ENCODE measurements at regions not wholly inside any gene's neighbourhood (a gene's known extent, or its start where the extent isn't known, plus 50 kb on each side); places are given as distances from the start of the nearest gene placed in this dataset.

DNA sequence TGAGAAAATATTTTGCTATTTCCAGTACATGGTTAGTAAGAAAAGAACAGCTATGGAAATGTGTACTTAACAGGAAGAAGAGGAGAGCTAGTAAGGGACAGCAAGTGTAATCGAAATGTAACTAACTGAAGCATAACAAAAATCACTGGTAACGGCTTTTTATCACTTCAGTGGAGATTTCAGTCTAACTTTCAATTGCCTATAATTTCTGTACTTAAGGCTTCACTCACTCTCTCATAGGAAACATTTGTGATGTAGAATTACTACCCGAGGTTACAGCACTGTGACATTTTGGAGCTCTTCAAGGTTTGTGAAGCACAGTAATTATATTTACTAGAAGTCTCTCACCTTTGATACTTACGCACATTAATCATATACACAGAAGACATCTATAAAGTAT is 1119.1 kb downstream of the AMY1C start:
- Histone ChIP-seq H3K4me3 (no peak overlapping the region), H3K4me2 (ENCODE audit: control insufficient read depth, insufficient read depth) (no peak overlapping the region), H3K4me1 (ENCODE audit: control insufficient read depth, insufficient read depth, low read length) (no peaks in the 10 kb centered on the region), H3K36me3 (ENCODE audit: control insufficient read depth in 2 of 2, insufficient read depth in 2 of 2, low read length in 1 of 2) (no peaks in the 10 kb centered on the region), H3K9ac (ENCODE audit: control insufficient read depth, insufficient read depth, low read length) (no peak overlapping the region), H4K20me1 (ENCODE audit: control insufficient read depth, insufficient read depth) (no peaks in the 10 kb centered on the region), H2AFZ (ENCODE audit: control insufficient read depth, low read depth, low read length) (no peak overlapping the region), H3K27me3 (replicated peaks in 1 of 2; ENCODE audit: control insufficient read depth in 2 of 2, insufficient read depth in 2 of 2, low read length in 1 of 2) (no peaks in the 10 kb centered on the region), H3K9me3 (replicated peaks; ENCODE audit: control insufficient read depth, insufficient read depth, low read length) (no peaks in the 10 kb centered on the region), H3K79me2 (ENCODE audit: control insufficient read depth, insufficient read depth, low read length) (no peaks in the 10 kb centered on the region), H3K27ac (ENCODE audit: control insufficient read depth, insufficient read depth) (no peak overlapping the region)
- ATAC-seq (no peak; the same call in 2 of the 3 replicates), FAIRE-seq (no peak), DNase-seq (ENCODE audit: low read depth, low spot score) (no peak)
- POLR2A ChIA-PET, result no interaction called here
- RAD21 ChIA-PET (ENCODE audit: unreplicated experiment), result no interaction called here
- TF ChIP-seq CHD4 (IDR thresholded peaks at IDR 0.05) (no peak), IRF4 (IDR thresholded peaks at IDR 0.05; ENCODE audit: low read depth, low read length) (no peak), YBX1 (IDR thresholded peaks at IDR 0.05) (no peak), NR2C1 (IDR thresholded peaks at IDR 0.05) (no peak), WRNIP1 (IDR thresholded peaks at IDR 0.05; ENCODE audit: borderline replicate concordance, low read depth, low read length) (no peak), RCOR1 (conservative IDR thresholded peaks at IDR 0.05; ENCODE audit: low read depth, low read length) (no peak)
- TF ChIP-seq, protein P1, sequence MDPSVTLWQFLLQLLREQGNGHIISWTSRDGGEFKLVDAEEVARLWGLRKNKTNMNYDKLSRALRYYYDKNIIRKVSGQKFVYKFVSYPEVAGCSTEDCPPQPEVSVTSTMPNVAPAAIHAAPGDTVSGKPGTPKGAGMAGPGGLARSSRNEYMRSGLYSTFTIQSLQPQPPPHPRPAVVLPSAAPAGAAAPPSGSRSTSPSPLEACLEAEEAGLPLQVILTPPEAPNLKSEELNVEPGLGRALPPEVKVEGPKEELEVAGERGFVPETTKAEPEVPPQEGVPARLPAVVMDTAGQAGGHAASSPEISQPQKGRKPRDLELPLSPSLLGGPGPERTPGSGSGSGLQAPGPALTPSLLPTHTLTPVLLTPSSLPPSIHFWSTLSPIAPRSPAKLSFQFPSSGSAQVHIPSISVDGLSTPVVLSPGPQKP (IDR thresholded peaks at IDR 0.05; ENCODE audit: low read depth, low read length), result no peak
- TF ChIP-seq, protein P2, sequence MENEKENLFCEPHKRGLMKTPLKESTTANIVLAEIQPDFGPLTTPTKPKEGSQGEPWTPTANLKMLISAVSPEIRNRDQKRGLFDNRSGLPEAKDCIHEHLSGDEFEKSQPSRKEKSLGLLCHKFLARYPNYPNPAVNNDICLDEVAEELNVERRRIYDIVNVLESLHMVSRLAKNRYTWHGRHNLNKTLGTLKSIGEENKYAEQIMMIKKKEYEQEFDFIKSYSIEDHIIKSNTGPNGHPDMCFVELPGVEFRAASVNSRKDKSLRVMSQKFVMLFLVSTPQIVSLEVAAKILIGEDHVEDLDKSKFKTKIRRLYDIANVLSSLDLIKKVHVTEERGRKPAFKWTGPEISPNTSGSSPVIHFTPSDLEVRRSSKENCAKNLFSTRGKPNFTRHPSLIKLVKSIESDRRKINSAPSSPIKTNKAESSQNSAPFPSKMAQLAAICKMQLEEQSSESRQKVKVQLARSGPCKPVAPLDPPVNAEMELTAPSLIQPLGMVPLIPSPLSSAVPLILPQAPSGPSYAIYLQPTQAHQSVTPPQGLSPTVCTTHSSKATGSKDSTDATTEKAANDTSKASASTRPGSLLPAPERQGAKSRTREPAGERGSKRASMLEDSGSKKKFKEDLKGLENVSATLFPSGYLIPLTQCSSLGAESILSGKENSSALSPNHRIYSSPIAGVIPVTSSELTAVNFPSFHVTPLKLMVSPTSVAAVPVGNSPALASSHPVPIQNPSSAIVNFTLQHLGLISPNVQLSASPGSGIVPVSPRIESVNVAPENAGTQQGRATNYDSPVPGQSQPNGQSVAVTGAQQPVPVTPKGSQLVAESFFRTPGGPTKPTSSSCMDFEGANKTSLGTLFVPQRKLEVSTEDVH (IDR thresholded peaks at IDR 0.05; ENCODE audit: low read depth, partially characterized antibody), result no peak
- WGBS (ENCODE audit: insufficient coverage, insufficient replicate concordance, low lambda C conversion rate, missing lambda C conversion rate), result 0% methylated on average over 4 of the region's 4 CpGs
- SMC1A ChIA-PET (ENCODE audit: uncharacterized antibody, unreplicated experiment), result interaction anchor here (0.6 to 1.2 kb wide), 3 partner anchors 10 to 213 kb away, joined by 3 to 5 read pairs (median 3); no protein-coding TSS in a partner anchor
- BruUV-seq (replicated peaks), result no TSS peak
- intact Hi-C loops (cut with micrococcal nuclease; ENCODE audit: unreplicated experiment), result no loop called here
- in situ Hi-C loops (cut with MboI), result no loop called here
- CTCF ChIA-PET, result interaction anchor here (0.9 kb wide), 1 partner anchor 10 kb away, joined by 3 read pairs; no protein-coding TSS in a partner anchor

Data from GM12878 (cell line).